ENCODE measurements at regions not wholly inside any gene's neighbourhood (a gene's known extent, or its start where the extent isn't known, plus 50 kb on each side); places are given as distances from the start of the nearest gene placed in this dataset.

DNA sequence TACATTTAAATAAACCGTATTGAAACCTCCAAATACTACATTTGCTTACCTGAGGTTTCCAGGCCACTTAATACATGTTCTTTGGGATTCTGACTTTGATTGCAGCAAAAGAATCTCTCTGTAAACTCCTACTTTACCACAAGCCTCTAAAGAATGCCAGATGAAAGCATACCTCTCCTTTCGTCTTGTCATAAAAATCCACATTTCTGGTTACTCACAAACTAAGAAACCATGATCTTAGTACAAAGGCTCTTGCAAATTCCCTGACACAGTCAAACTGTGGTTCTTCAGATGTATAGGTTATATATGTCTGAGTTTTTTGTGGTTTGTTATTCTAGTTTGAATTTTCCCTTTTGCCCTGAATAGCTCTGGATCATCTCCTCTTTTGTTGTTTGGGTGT, 188.4 kb downstream of the RAP2B start:
- H3K4me1 Mint-ChIP-seq (ENCODE audit: unreplicated experiment) = peaks cover 5% of the 10 kb centered on the region
- no peak overlapping the region for H3K4me3 Mint-ChIP-seq (ENCODE audit: unreplicated experiment)
- H3K36me3 Mint-ChIP-seq (ENCODE audit: unreplicated experiment) = peaks cover 2% of the 10 kb centered on the region
- peaks cover 5% of the 10 kb centered on the region for H3K9me3 Mint-ChIP-seq (ENCODE audit: unreplicated experiment)
- peaks cover 19% of the 10 kb centered on the region for H3K27me3 Mint-ChIP-seq (ENCODE audit: unreplicated experiment)
- H3K27ac Mint-ChIP-seq (ENCODE audit: unreplicated experiment) = no peak overlapping the region
- DNase-seq (ENCODE audit: extremely low spot score, unreplicated experiment) = no peak
- TF ChIP-seq, protein P1, sequence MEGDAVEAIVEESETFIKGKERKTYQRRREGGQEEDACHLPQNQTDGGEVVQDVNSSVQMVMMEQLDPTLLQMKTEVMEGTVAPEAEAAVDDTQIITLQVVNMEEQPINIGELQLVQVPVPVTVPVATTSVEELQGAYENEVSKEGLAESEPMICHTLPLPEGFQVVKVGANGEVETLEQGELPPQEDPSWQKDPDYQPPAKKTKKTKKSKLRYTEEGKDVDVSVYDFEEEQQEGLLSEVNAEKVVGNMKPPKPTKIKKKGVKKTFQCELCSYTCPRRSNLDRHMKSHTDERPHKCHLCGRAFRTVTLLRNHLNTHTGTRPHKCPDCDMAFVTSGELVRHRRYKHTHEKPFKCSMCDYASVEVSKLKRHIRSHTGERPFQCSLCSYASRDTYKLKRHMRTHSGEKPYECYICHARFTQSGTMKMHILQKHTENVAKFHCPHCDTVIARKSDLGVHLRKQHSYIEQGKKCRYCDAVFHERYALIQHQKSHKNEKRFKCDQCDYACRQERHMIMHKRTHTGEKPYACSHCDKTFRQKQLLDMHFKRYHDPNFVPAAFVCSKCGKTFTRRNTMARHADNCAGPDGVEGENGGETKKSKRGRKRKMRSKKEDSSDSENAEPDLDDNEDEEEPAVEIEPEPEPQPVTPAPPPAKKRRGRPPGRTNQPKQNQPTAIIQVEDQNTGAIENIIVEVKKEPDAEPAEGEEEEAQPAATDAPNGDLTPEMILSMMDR (IDR thresholded peaks at IDR 0.05) = no peak

DNA sequence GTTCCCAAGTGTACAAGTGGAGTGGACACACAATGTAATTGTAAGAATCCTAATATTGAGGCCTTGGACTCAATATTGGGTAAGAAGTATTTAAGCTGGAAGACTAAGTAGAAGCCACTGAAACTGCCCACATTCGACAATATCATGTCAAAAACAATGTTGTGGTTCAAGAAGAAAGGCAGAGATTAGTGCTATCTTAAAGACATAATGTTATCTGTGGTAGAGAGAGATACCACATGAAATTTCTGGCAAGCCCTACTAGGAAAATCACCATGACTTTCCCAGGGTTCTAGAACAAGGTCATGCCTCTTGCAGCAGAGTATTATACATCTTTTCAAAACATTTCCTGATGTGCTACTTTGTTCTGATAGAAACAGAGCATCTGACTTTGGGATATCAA, 192.6 kb downstream of the RAP2B start:
- peaks cover 5% of the 10 kb centered on the region for H3K4me1 Mint-ChIP-seq (ENCODE audit: unreplicated experiment)
- no peak overlapping the region for H3K4me3 Mint-ChIP-seq (ENCODE audit: unreplicated experiment)
- H3K9me3 Mint-ChIP-seq (ENCODE audit: unreplicated experiment) = peaks cover 6% of the 10 kb centered on the region
- no peak for DNase-seq (ENCODE audit: extremely low spot score, unreplicated experiment)
- peaks cover 22% of the 10 kb centered on the region for H3K27me3 Mint-ChIP-seq (ENCODE audit: unreplicated experiment)
- TF ChIP-seq, protein P1 (IDR thresholded peaks at IDR 0.05) = no peak
- H3K27ac Mint-ChIP-seq (ENCODE audit: unreplicated experiment) = no peak overlapping the region
- no peaks in the 10 kb centered on the region for H3K36me3 Mint-ChIP-seq (ENCODE audit: unreplicated experiment)

DNA sequence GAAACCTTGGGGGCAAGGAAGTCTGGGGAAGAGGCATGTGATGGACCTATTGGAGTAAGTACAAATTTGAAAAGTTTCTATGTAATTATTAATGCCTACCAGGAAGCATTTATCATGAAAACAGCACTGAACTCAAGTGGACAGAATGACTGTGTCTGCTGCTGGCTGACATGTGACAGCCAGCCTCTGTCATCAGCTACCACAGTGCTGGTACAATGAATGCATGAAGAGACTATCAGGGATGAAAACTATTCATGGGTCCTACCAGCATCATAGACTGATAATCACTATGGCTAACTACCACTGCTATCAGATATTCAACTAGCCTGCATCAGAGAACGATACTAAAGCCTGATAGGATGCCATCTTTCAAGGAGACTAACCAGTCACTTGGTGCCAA, 193.5 kb downstream of the RAP2B start:
- Mint-ChIP-seq H3K27ac (ENCODE audit: unreplicated experiment) (no peak overlapping the region), H3K27me3 (ENCODE audit: unreplicated experiment) (peaks cover 22% of the 10 kb centered on the region), H3K36me3 (ENCODE audit: unreplicated experiment) (no peaks in the 10 kb centered on the region), H3K4me1 (ENCODE audit: unreplicated experiment) (peaks cover 2% of the 10 kb centered on the region), H3K9me3 (ENCODE audit: unreplicated experiment) (peaks cover 6% of the 10 kb centered on the region), H3K4me3 (ENCODE audit: unreplicated experiment) (no peak overlapping the region)
- no peak for DNase-seq (ENCODE audit: extremely low spot score, unreplicated experiment)
- TF ChIP-seq, protein P1 (IDR thresholded peaks at IDR 0.05) = no peak

DNA sequence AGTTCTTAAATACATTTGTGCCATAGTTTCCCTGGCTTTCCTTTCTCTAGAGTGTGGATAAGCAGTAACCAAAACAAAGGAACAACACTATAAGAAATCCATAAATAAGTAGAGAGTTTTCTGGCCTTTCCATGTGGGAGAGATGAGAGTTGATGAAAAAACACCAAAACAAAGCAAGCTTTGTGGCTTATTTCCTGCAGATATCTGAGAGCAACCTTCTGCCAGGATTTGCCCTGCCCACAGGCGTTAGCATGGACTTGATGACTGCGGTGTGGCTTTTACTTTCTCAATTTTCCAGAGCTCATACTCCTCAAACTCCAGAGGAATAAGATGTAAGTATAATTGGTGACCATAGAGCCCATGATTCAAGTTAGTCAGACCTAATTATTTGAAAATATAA, 194.9 kb downstream of the RAP2B start:
- Mint-ChIP-seq H3K4me1 (ENCODE audit: unreplicated experiment) (no peaks in the 10 kb centered on the region), H3K9me3 (ENCODE audit: unreplicated experiment) (peaks cover 6% of the 10 kb centered on the region), H3K27me3 (ENCODE audit: unreplicated experiment) (peaks cover 22% of the 10 kb centered on the region), H3K36me3 (ENCODE audit: unreplicated experiment) (no peaks in the 10 kb centered on the region), H3K27ac (ENCODE audit: unreplicated experiment) (no peak overlapping the region), H3K4me3 (ENCODE audit: unreplicated experiment) (no peak overlapping the region)
- TF ChIP-seq, protein P1 (IDR thresholded peaks at IDR 0.05) = no peak
- no peak for DNase-seq (ENCODE audit: extremely low spot score, unreplicated experiment)

DNA sequence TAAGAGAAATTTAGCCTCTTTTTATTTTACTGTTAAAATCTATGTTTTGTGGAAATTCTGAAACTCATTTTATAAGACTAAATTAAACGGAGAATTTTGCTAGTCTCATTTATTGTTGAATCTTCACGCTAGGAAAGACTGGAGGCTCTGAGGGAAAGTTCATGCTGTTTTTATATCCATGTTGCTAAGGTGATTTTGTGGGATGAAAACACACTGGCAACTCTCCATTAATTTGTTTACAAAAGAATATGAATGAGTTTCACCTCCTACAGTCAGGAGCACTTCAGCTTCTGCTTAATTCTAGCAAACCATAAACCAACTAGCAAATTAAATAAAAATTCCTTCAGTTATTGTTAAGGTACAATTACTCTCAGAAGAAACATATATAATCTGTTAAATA, 195.4 kb downstream of the RAP2B start:
- H3K36me3 Mint-ChIP-seq (ENCODE audit: unreplicated experiment) = no peaks in the 10 kb centered on the region
- no peaks in the 10 kb centered on the region for H3K4me1 Mint-ChIP-seq (ENCODE audit: unreplicated experiment)
- peaks cover 22% of the 10 kb centered on the region for H3K27me3 Mint-ChIP-seq (ENCODE audit: unreplicated experiment)
- TF ChIP-seq, protein P1 (IDR thresholded peaks at IDR 0.05) = no peak
- no peak for DNase-seq (ENCODE audit: extremely low spot score, unreplicated experiment)
- no peak overlapping the region for H3K4me3 Mint-ChIP-seq (ENCODE audit: unreplicated experiment)
- no peak overlapping the region for H3K27ac Mint-ChIP-seq (ENCODE audit: unreplicated experiment)
- peaks cover 6% of the 10 kb centered on the region for H3K9me3 Mint-ChIP-seq (ENCODE audit: unreplicated experiment)
